Testis (tissue), 2 donors: ENCODE measurements at regions not wholly inside any gene's neighbourhood (a gene's known extent, or its start where the extent isn't known, plus 50 kb on each side); places are given as distances from the start of the nearest gene placed in this dataset.

ENCODE experiments used
- POLR2A ChIP-seq: fragments of 450-650 bp; IDR thresholded peaks from one replicate; pipeline ENCODE4 v1.6.1; 2017; ENCODE audit warnings: antibody characterized with exemption, mild to moderate bottlenecking, moderate library complexity
- TF ChIP-seq, protein P1 (sequence below), 3 experiments: fragments of 450-650 bp in 2 of 3; fragments of 200-600 bp in 1 of 3; sonication (generic) in 1 of 3; IDR thresholded peaks; one replicate each; pipeline ENCODE4 v1.5.1; 2016 to 2019; ENCODE audit warnings: antibody characterized with exemption in 3 of 3, mild to moderate bottlenecking in 2 of 3, moderate library complexity in 1 of 3

DNA sequence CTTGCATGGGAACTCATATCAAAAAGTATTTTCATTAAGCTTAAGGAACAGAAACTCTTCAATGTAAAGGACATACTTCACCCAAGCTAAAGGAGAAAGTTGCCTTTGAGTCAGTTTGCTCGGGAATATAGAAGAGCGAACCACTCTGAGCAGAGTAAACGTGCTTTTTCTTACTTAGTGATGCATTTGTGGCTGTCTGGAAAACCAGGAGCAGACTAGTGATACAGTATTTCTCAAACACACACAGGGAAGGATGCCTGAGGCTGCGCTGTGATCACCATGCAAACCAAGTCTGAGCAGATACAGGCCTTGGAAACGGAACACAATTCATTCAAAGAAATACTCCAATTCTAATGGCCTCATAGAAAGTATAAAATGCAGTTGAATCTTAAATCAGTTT, 121.0 kb upstream of the CDIN1 start:
- TF ChIP-seq POLR2A: no peak
- TF ChIP-seq, protein P1, sequence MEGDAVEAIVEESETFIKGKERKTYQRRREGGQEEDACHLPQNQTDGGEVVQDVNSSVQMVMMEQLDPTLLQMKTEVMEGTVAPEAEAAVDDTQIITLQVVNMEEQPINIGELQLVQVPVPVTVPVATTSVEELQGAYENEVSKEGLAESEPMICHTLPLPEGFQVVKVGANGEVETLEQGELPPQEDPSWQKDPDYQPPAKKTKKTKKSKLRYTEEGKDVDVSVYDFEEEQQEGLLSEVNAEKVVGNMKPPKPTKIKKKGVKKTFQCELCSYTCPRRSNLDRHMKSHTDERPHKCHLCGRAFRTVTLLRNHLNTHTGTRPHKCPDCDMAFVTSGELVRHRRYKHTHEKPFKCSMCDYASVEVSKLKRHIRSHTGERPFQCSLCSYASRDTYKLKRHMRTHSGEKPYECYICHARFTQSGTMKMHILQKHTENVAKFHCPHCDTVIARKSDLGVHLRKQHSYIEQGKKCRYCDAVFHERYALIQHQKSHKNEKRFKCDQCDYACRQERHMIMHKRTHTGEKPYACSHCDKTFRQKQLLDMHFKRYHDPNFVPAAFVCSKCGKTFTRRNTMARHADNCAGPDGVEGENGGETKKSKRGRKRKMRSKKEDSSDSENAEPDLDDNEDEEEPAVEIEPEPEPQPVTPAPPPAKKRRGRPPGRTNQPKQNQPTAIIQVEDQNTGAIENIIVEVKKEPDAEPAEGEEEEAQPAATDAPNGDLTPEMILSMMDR (IDR thresholded peaks at IDR 0.05): no peak
